PC-9 (cell line): ENCODE measurements at regions not wholly inside any gene's neighbourhood (a gene's known extent, or its start where the extent isn't known, plus 50 kb on each side); places are given as distances from the start of the nearest gene placed in this dataset.
"Not testable (repeated sequence)": the region's sequence is repeated elsewhere in the genome, so short reads cannot be mapped to it uniquely, and the experiment has no call there.

Source experiments
- BruUV-seq: library from RNA; stranded (reverse); fragments of 400-500 nt; replicated peaks from 2 replicates; lab custom pipeline; 2021; lab: Mats Ljungman, UMichigan
- CTCF ChIA-PET: fragments of 300-600 bp; sonication (Branson Sonifier 250); formaldehyde crosslinking; loops from one replicate; lab custom pipeline; 2022; ENCODE audit warnings: antibody characterized with exemption; lab: Charles Lee
- POLR2A ChIA-PET: fragments of 300-600 bp; sonication (Branson Sonifier 250); formaldehyde crosslinking; loops from one replicate; lab custom pipeline; 2022; ENCODE audit warnings: antibody characterized with exemption; ENCODE audit not compliant: unreplicated experiment; lab: Charles Lee
- DNase-seq, 2 experiments: peaks; one replicate each; pipeline versions ENCODE4 v3.0.0 to v3.0.0-alpha.2; 2015 to 2022; ENCODE audit warnings: mixed read lengths in 1 of 2
- H2AFZ ChIP-seq: fragments of 200-600 bp; sonication (generic); 2 replicates; pipeline ENCODE4 v1.8.1; 2017; ENCODE audit warnings: antibody characterized with exemption
- H3F3A ChIP-seq: fragments of 200-600 bp; sonication (generic); 2 replicates; pipeline ENCODE4 v1.8.1; 2017; ENCODE audit warnings: antibody characterized with exemption, mild to moderate bottlenecking, low read depth; ENCODE audit not compliant: insufficient read depth
- H3K27ac ChIP-seq: fragments of 200-600 bp; sonication (generic); 2 replicates; pipeline ENCODE4 v1.6.1; 2016; ENCODE audit warnings: mixed run types
- H3K27me3 ChIP-seq: fragments of 200-600 bp; sonication (generic); 2 replicates; pipeline ENCODE4 v1.6.1; 2016; ENCODE audit warnings: low read depth, mixed run types; ENCODE audit not compliant: insufficient read depth
- H3K36me3 ChIP-seq: fragments of 200-600 bp; sonication (generic); 2 replicates; pipeline ENCODE4 v1.6.1; 2016; ENCODE audit warnings: low read depth, mixed run types
- H3K4me1 ChIP-seq: fragments of 200-600 bp; sonication (generic); replicated peaks from 2 replicates; pipeline ENCODE4 v1.6.1; 2016; ENCODE audit warnings: mixed run types; ENCODE audit not compliant: insufficient read depth
- H3K4me2 ChIP-seq: fragments of 200-600 bp; sonication (generic); 2 replicates; pipeline ENCODE4 v1.6.1; 2017; ENCODE audit warnings: mixed run types
- H3K4me3 ChIP-seq: fragments of 200-600 bp; sonication (generic); 2 replicates; pipeline ENCODE4 v1.6.1; 2016; ENCODE audit warnings: mixed run types
- H3K79me2 ChIP-seq: fragments of 200-600 bp; sonication (generic); 2 replicates; pipeline ENCODE4 v1.6.1; 2017; ENCODE audit warnings: low read depth, mixed run types
- H3K9me2 ChIP-seq: fragments of 200-600 bp; sonication (generic); 2 replicates; pipeline ENCODE4 v1.8.1; 2017; ENCODE audit warnings: mild to moderate bottlenecking; ENCODE audit not compliant: insufficient read depth
- H3K9me3 ChIP-seq: fragments of 200-600 bp; sonication (generic); 2 replicates; pipeline ENCODE4 v1.8.1; 2016; ENCODE audit warnings: low read depth; ENCODE audit not compliant: insufficient read depth
- H4K20me1 ChIP-seq: fragments of 200-600 bp; sonication (generic); 2 replicates; pipeline ENCODE4 v1.8.1; 2017; ENCODE audit not compliant: insufficient read depth
- intact Hi-C: fragments of 100-400 bp; cut with micrococcal nuclease; formaldehyde crosslinking; loops from one replicate; pipeline ENCODE4 v1.10.0; 2022; ENCODE audit not compliant: unreplicated experiment
- TF ChIP-seq, protein P1 (sequence below): fragments of 200-600 bp; sonication (generic); conservative IDR thresholded peaks from 2 replicates; pipeline ENCODE4 v1.6.1; 2017; ENCODE audit warnings: mixed run types, antibody characterized with exemption, mild to moderate bottlenecking, moderate library complexity

DNA sequence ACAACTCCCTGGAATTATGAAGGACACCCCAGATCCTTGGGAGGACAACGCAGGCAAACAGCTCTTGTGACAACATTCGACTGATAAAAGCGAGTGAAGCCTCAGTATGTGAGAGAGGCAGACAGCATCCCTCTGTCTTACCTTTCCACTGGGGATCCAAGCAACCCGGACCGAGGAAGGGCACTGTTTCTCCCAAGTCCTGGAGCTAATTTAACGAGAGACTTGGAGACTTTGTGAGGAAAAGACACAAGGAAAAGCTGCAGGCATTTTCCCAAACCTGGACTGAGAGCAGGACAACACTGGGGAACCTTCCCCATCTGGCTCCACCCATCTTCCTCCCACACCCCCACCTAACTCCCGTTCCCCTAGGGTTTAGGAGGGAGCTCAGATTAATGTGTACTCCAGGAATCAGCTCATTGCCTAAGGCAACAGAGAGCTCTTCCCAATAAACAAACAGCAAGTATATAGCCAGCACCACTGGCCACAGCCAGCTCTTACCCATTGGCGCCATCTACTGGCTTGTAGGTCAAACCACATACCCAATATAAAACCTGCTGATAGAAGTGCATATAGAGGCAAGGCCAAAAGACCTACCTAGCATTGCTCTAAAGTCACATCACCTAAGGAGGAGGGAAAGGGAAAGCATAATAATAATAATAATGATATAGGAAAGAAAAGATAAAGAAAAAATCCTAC lies 76.7 kb upstream of the NEK3 start:
- H3K79me2 ChIP-seq, H3K27me3 ChIP-seq, H3K4me2 ChIP-seq, H3K4me3 ChIP-seq, BruUV-seq, intact Hi-C loops, H3F3A ChIP-seq, H3K9me2 ChIP-seq, H3K36me3 ChIP-seq, H3K9me3 ChIP-seq, H3K4me1 ChIP-seq, POLR2A ChIA-PET, H3K27ac ChIP-seq, H4K20me1 ChIP-seq, H2AFZ ChIP-seq: not testable (repeated sequence)
- peak; percentile 37 to 44 for DNase-seq
- CTCF ChIA-PET: interaction anchor here (0.5 kb wide), 1 partner anchor 433 kb away, joined by 3 read pairs; no protein-coding TSS in a partner anchor
- TF ChIP-seq, protein P1, sequence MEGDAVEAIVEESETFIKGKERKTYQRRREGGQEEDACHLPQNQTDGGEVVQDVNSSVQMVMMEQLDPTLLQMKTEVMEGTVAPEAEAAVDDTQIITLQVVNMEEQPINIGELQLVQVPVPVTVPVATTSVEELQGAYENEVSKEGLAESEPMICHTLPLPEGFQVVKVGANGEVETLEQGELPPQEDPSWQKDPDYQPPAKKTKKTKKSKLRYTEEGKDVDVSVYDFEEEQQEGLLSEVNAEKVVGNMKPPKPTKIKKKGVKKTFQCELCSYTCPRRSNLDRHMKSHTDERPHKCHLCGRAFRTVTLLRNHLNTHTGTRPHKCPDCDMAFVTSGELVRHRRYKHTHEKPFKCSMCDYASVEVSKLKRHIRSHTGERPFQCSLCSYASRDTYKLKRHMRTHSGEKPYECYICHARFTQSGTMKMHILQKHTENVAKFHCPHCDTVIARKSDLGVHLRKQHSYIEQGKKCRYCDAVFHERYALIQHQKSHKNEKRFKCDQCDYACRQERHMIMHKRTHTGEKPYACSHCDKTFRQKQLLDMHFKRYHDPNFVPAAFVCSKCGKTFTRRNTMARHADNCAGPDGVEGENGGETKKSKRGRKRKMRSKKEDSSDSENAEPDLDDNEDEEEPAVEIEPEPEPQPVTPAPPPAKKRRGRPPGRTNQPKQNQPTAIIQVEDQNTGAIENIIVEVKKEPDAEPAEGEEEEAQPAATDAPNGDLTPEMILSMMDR: peak; percentile 76

DNA sequence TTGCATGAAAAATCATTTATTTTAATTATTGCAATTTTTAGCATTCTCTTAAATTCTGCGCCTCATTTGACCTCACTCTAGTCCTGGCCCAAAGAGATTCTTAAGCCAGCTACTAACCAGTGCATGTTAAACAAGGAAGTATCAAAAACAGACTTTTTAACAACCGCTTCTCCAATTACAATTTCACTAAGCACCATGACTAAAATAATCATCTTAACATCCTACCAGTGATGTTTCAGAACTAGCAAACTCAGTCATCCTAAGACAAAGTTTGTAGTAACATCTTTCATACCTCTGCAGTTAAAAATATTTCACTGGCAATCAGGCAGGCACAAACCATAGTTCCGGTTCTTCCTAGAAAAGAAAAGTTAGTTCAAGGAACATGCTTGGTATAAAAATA lies 75.5 kb upstream of the NEK3 start:
- H3F3A ChIP-seq, BruUV-seq, H3K9me3 ChIP-seq, H3K4me1 ChIP-seq, H3K4me2 ChIP-seq, DNase-seq, H3K9me2 ChIP-seq, H4K20me1 ChIP-seq, H3K4me3 ChIP-seq, intact Hi-C loops, H3K27ac ChIP-seq, H3K79me2 ChIP-seq, POLR2A ChIA-PET, H3K27me3 ChIP-seq, H3K36me3 ChIP-seq, CTCF ChIA-PET, H2AFZ ChIP-seq: not testable (repeated sequence)

DNA sequence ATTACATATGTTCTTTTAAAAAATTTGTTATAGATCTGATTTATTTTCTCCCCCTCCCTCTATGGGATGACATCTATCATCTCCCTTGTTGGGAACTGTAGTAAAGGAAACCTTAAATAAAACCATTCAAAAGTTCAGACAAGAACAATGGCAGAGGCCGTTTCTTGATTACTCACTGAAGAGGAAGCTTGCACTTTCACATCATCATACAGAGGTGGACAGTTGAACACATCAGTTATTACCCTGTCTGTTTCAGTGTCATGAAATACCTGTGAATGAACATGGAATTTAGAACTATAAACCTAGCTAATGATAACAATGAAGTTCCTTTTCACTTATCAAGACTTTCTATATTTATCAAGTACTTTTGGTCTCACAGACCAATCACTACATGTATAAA lies 63.7 kb upstream of the NEK3 start:
- H3K4me1 ChIP-seq, H3K4me3 ChIP-seq, H3K9me3 ChIP-seq, H2AFZ ChIP-seq, H3K79me2 ChIP-seq, BruUV-seq, H3K4me2 ChIP-seq, intact Hi-C loops, H3F3A ChIP-seq, H3K27me3 ChIP-seq, DNase-seq, H3K36me3 ChIP-seq, H3K27ac ChIP-seq, POLR2A ChIA-PET, H4K20me1 ChIP-seq, H3K9me2 ChIP-seq, CTCF ChIA-PET: not testable (repeated sequence)

DNA sequence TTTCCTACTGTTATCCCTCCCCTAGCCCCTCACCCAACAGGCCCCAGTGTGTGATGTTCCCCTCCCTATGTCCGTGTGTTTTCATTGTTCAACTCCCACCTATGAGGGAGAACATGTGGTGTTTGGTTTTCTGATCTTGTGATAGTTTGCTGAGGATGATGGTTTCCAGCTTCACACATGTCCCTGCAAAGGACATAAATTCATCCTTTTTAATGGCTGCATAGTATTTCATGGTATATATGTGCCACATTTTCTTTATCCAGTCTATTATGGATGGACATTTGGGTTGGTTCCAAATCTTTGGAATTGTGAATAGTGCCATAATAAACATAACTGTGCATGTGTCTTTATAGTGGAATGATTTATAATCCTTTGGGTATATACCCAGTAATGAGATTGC lies 54.5 kb upstream of the NEK3 start:
- H3K4me2 ChIP-seq, DNase-seq, H3K4me3 ChIP-seq, H3K36me3 ChIP-seq, H2AFZ ChIP-seq, H4K20me1 ChIP-seq, H3K27ac ChIP-seq, POLR2A ChIA-PET, intact Hi-C loops, H3K9me2 ChIP-seq, H3F3A ChIP-seq, H3K4me1 ChIP-seq, H3K9me3 ChIP-seq, CTCF ChIA-PET, BruUV-seq, H3K79me2 ChIP-seq: not testable (repeated sequence)
- peaks cover 16% of the 10 kb centered on the region; the same call in 1 of the 2 replicates for H3K27me3 ChIP-seq

DNA sequence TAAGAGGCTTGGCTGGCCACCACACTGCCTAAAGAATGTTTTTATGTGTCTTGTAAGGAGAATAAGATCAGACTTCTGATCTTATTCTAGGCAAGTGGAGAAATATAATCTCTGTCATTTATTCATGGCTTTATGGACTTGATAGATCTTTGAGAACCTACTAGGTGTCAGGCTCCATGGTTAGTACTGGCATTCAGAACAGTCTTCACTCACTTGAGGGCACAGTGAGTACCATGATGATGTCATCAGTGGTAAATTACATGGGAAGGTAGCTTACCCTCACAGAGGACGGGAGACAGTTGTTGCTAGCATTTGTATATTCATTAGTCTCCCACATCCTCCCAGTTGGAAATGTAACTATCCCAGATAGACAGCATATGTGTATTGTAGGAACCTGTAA lies 53.5 kb upstream of the NEK3 start:
- POLR2A ChIA-PET, H3K27ac ChIP-seq, H2AFZ ChIP-seq, H3K9me3 ChIP-seq, H3K79me2 ChIP-seq, BruUV-seq, intact Hi-C loops, CTCF ChIA-PET, H3K4me1 ChIP-seq, H3F3A ChIP-seq, H3K36me3 ChIP-seq, H4K20me1 ChIP-seq, H3K4me2 ChIP-seq, H3K4me3 ChIP-seq, H3K9me2 ChIP-seq, DNase-seq: not testable (repeated sequence)
- peaks cover 16% of the 10 kb centered on the region; the same call in 1 of the 2 replicates for H3K27me3 ChIP-seq

DNA sequence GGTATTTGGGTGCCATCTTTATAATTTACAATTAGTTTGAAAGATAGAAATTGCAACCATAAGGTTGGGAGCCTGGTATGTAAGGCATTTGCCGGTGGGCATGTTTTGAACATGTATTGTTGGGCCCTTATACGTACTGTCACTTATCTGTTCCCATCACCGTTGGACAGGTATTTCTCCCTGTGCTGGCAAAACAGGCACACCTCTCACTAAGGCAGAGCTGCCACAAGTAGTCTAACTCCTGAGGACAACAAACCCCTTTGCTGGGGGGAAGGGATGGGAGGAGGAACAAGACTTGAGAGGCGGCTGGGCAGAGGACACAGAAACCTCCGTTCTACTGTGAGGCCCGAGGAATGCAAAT lies 52.0 kb upstream of the NEK3 start:
- H3K4me2 ChIP-seq, H2AFZ ChIP-seq, H3K4me1 ChIP-seq, BruUV-seq, DNase-seq, intact Hi-C loops, H3K9me2 ChIP-seq, H4K20me1 ChIP-seq, H3F3A ChIP-seq, H3K4me3 ChIP-seq, H3K36me3 ChIP-seq, POLR2A ChIA-PET, H3K79me2 ChIP-seq, H3K27ac ChIP-seq, H3K9me3 ChIP-seq, CTCF ChIA-PET: not testable (repeated sequence)
- peaks cover 16% of the 10 kb centered on the region; the same call in 1 of the 2 replicates for H3K27me3 ChIP-seq
